GM23248 (cell line): ENCODE measurements at regions not wholly inside any gene's neighbourhood (a gene's known extent, or its start where the extent isn't known, plus 50 kb on each side); places are given as distances from the start of the nearest gene placed in this dataset.

Source experiments
- EZH2 ChIP-seq: fragments of 200-600 bp; sonication (generic); IDR thresholded peaks from 2 replicates; pipeline ENCODE4 v1.6.1; 2018; ENCODE audit warnings: antibody characterized with exemption, mild to moderate bottlenecking; ENCODE audit not compliant: insufficient read depth, poor library complexity, severe bottlenecking
- EZH2phosphoT487 ChIP-seq: fragments of 200-600 bp; sonication (generic); IDR thresholded peaks from 2 replicates; pipeline ENCODE4 v1.6.1; 2018; ENCODE audit warnings: antibody characterized with exemption, moderate library complexity, mild to moderate bottlenecking, low read depth; ENCODE audit not compliant: insufficient read depth

GRCh38 chr10:81270051-81270450 lies 604.9 kb upstream of the NRG3 start:
- TF ChIP-seq EZH2 (no peak), EZH2phosphoT487 (no peak)
